Transverse colon (tissue), 3 donors: ENCODE measurements at regions not wholly inside any gene's neighbourhood (a gene's known extent, or its start where the extent isn't known, plus 50 kb on each side); places are given as distances from the start of the nearest gene placed in this dataset.

Source experiments
- POLR2A ChIP-seq: fragments of 450-650 bp; IDR thresholded peaks from one replicate; pipeline ENCODE4 v1.6.1; 2016; ENCODE audit warnings: antibody characterized with exemption, mild to moderate bottlenecking, moderate library complexity
- TF ChIP-seq, protein P1 (sequence below), 5 experiments: fragments of 200-600 bp in 3 of 5; fragments of 450-650 bp in 2 of 5; sonication (generic) in 3 of 5; IDR thresholded peaks; 1 replicate in 2 of 5; 2 replicates in 3 of 5; pipeline ENCODE4 v1.5.1; 2016 to 2017; ENCODE audit warnings: antibody characterized with exemption in 5 of 5, inconsistent platforms in 3 of 5, mild to moderate bottlenecking in 2 of 5, moderate library complexity in 1 of 5

DNA sequence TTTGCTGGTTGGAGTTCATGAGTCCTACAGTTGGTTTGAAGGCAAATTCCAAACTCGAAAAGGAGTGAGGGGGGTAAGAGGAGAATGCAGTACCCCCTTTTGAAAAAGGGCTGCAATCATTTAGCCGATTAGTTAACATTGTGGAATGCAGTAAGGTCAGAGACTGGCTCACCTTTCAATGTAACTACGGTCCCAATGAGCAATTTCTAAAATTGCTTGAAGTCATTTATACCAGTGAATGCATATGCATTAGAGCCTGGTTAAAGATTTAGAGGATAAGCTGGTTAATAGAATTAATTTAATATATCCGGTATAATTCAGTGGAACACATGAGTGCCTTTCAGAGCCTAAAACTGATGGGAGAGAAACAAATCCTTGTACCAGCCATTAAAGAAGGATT lies 172.6 kb upstream of the PAPPA start:
- no peak for TF ChIP-seq POLR2A
- TF ChIP-seq, protein P1, sequence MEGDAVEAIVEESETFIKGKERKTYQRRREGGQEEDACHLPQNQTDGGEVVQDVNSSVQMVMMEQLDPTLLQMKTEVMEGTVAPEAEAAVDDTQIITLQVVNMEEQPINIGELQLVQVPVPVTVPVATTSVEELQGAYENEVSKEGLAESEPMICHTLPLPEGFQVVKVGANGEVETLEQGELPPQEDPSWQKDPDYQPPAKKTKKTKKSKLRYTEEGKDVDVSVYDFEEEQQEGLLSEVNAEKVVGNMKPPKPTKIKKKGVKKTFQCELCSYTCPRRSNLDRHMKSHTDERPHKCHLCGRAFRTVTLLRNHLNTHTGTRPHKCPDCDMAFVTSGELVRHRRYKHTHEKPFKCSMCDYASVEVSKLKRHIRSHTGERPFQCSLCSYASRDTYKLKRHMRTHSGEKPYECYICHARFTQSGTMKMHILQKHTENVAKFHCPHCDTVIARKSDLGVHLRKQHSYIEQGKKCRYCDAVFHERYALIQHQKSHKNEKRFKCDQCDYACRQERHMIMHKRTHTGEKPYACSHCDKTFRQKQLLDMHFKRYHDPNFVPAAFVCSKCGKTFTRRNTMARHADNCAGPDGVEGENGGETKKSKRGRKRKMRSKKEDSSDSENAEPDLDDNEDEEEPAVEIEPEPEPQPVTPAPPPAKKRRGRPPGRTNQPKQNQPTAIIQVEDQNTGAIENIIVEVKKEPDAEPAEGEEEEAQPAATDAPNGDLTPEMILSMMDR (IDR thresholded peaks at IDR 0.05): no peak
